Upper lobe of right lung (tissue), 1 donor: ENCODE measurements at regions not wholly inside any gene's neighbourhood (a gene's known extent, or its start where the extent isn't known, plus 50 kb on each side); places are given as distances from the start of the nearest gene placed in this dataset.

Experiments used
- ATAC-seq: fragments of 200-7000 bp; cut with Tn5 transposase; one replicate; pipeline ENCODE4 v1.9.1; 2020; ENCODE audit warnings: mild to moderate bottlenecking, moderate library complexity
- DNase-seq: peaks from one replicate; pipeline ENCODE4 v3.0.0-alpha.2; 2020
- H3K27ac ChIP-seq: fragments of 200-600 bp; one replicate; pipeline ENCODE4 v1.8.0; 2022
- H3K27me3 ChIP-seq: fragments of 200-600 bp; one replicate; pipeline ENCODE4 v1.8.0; 2022; ENCODE audit warnings: mild to moderate bottlenecking
- H3K36me3 ChIP-seq: fragments of 200-600 bp; one replicate; pipeline ENCODE4 v1.8.0; 2022
- H3K4me1 ChIP-seq: fragments of 200-600 bp; one replicate; pipeline ENCODE4 v1.8.0; 2022
- H3K4me3 ChIP-seq: fragments of 200-600 bp; one replicate; pipeline ENCODE4 v1.8.0; 2022; ENCODE audit warnings: mild to moderate bottlenecking
- H3K9me3 ChIP-seq: fragments of 200-600 bp; one replicate; pipeline ENCODE4 v1.8.0; 2022
- intact Hi-C: fragments of 100-400 bp; cut with DNase I; formaldehyde crosslinking; loops from one replicate; pipeline ENCODE4 v1.11.0; 2022
- TF ChIP-seq, protein P1 (sequence below): fragments of 200-600 bp; IDR thresholded peaks from one replicate; pipeline ENCODE4 v1.8.0; 2022; ENCODE audit warnings: antibody characterized with exemption
- donor health status: DM: no; HTN: yes; CAD: no; lungs with severe emphysema.

DNA sequence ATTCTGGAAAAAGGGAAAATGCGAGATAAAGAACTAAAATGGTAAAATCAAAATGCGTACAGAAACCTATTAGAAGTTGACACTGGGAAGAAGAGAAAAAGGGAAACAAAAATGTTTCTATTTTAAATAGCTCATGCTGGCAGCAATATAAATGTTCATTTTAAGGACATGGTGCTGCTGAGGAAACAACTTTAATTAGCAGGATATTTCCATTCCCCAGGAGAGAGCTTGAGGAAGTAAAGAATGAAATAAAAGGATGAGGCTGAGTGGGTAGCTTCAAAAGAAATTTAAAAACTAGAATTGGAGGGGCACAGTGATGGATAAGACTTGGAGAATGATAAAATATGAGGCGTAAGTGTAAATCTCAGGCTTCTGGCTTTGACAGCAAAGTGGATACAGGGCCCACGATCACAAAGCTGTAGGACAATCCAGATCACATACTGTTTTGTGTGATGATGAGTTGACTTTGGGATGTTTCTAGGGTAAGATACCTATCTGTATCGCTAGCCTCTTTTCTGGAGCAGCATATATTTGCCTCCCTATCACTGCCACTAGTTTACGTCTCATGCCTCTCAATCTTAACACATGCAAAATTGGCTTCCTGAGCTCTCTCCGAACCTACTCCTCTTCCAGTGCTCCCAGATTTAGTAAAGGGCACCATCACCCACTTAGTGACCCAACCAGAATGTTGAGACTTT is 571.3 kb upstream of the MIR17HG start:
- H3K9me3 ChIP-seq = no peaks in the 10 kb centered on the region
- intact Hi-C loops = no loop called here
- H3K4me3 ChIP-seq = no peak overlapping the region
- no peaks in the 10 kb centered on the region for H3K4me1 ChIP-seq
- H3K27ac ChIP-seq = no peak overlapping the region
- TF ChIP-seq, protein P1, sequence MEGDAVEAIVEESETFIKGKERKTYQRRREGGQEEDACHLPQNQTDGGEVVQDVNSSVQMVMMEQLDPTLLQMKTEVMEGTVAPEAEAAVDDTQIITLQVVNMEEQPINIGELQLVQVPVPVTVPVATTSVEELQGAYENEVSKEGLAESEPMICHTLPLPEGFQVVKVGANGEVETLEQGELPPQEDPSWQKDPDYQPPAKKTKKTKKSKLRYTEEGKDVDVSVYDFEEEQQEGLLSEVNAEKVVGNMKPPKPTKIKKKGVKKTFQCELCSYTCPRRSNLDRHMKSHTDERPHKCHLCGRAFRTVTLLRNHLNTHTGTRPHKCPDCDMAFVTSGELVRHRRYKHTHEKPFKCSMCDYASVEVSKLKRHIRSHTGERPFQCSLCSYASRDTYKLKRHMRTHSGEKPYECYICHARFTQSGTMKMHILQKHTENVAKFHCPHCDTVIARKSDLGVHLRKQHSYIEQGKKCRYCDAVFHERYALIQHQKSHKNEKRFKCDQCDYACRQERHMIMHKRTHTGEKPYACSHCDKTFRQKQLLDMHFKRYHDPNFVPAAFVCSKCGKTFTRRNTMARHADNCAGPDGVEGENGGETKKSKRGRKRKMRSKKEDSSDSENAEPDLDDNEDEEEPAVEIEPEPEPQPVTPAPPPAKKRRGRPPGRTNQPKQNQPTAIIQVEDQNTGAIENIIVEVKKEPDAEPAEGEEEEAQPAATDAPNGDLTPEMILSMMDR = no peak
- DNase-seq = no peak
- no peaks in the 10 kb centered on the region for H3K36me3 ChIP-seq
- H3K27me3 ChIP-seq = no peaks in the 10 kb centered on the region
- ATAC-seq = no peak

- DNase-seq (no peak), ATAC-seq (no peak)
- TF ChIP-seq, protein P1 = no peak
- no peaks in the 10 kb centered on the region for H3K27me3 ChIP-seq
- no peak overlapping the region for H3K27ac ChIP-seq
- no peak overlapping the region for H3K4me3 ChIP-seq
- H3K9me3 ChIP-seq = no peaks in the 10 kb centered on the region
- intact Hi-C loops = no loop called here
- no peaks in the 10 kb centered on the region for H3K4me1 ChIP-seq
- no peaks in the 10 kb centered on the region for H3K36me3 ChIP-seq
These were observed 564.2 kb upstream of the MIR17HG start for GRCh38 chr13:90783273-90783672.

DNA sequence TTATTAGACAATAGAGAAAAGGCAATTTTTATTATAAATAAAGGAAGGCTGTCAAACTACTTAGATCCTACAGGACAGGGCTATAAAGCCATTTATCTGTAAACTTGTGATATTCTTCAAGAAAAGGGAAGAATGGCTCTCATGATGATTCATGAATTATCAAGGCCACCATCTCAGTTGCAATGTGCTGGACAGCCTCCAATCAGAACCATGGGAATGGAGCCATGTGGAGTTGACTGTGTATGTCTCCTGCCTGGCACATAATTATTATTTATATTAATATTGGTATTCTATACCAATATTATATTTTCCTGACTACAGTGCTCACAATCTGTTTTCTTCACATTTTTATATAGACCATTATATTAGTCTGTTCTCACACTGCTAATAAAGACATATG is 560.5 kb upstream of the MIR17HG start:
- Histone ChIP-seq H3K9me3 (no peaks in the 10 kb centered on the region), H3K36me3 (no peaks in the 10 kb centered on the region), H3K4me3 (no peak overlapping the region), H3K27ac (no peak overlapping the region), H3K27me3 (no peaks in the 10 kb centered on the region), H3K4me1 (no peaks in the 10 kb centered on the region)
- intact Hi-C loops = no loop called here
- TF ChIP-seq, protein P1 = no peak
- ATAC-seq = no peak
- no peak for DNase-seq

- intact Hi-C loops = no loop called here
- H3K27ac ChIP-seq = no peak overlapping the region
- H3K9me3 ChIP-seq = no peaks in the 10 kb centered on the region
- H3K4me1 ChIP-seq = no peaks in the 10 kb centered on the region
- H3K27me3 ChIP-seq = no peaks in the 10 kb centered on the region
- H3K4me3 ChIP-seq = no peak overlapping the region
- ATAC-seq (no peak), DNase-seq (no peak)
- TF ChIP-seq, protein P1 = no peak
- H3K36me3 ChIP-seq = no peaks in the 10 kb centered on the region
These were observed 555.2 kb upstream of the MIR17HG start for GRCh38 chr13:90792335-90792734.

DNA sequence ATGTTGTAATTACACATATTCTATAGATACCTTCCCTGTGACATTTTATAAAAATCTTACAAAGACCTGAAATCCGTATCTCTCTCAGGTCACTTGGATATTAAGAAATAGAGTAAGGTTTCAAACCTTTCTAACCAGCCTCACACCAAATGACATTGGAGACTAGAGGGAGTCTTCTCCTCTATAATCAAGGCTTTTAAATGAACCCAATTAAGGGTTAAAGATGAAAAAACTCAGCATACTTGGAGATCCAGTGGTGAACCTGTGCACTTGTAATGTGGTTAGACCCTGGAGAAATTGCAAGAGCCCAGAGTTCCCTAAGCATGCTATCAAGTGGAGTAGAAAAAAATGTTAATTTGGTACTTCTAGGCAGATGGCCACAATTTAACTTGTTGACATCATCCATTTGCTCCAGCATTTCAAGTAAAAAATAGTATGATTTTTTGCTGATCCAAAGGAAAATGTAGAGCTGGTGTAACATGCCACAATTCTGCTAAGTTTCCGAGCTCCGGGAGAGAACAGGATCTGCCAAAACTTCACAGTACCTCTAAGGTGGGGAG is 554.1 kb upstream of the MIR17HG start:
- TF ChIP-seq, protein P1 = no peak
- intact Hi-C loops = no loop called here
- Histone ChIP-seq H3K9me3 (no peaks in the 10 kb centered on the region), H3K27ac (no peak overlapping the region), H3K4me1 (no peaks in the 10 kb centered on the region), H3K36me3 (no peaks in the 10 kb centered on the region), H3K4me3 (no peak overlapping the region), H3K27me3 (no peaks in the 10 kb centered on the region)
- DNase-seq (no peak), ATAC-seq (no peak)

DNA sequence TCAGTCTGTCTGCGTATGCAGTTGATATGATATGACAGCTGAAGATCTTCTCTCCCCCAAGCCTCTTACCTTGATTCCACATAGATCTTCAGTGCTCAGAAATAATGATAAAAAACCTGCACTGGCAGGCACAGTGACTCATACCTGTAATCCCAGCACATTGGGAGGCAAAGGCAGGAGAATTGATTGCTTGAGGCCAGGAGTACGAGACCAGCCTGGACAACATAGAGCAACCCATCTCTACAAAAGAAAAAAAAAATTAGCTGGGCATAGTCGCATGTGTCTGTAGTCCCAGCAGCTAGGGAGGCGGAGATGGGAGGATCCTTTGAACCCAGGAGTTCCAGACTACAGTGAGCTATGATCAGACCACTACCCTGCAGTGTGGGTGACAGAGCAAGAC is 551.0 kb upstream of the MIR17HG start:
- intact Hi-C loops = no loop called here
- ATAC-seq (no peak), DNase-seq (no peak)
- TF ChIP-seq, protein P1 = no peak
- Histone ChIP-seq H3K4me3 (no peak overlapping the region), H3K36me3 (no peaks in the 10 kb centered on the region), H3K4me1 (no peaks in the 10 kb centered on the region), H3K9me3 (no peaks in the 10 kb centered on the region), H3K27me3 (no peaks in the 10 kb centered on the region), H3K27ac (no peak overlapping the region)
